OCI-LY7 (cell line): ENCODE measurements at regions not wholly inside any gene's neighbourhood (a gene's known extent, or its start where the extent isn't known, plus 50 kb on each side); places are given as distances from the start of the nearest gene placed in this dataset.

Experiments
- CTCF ChIP-seq: fragments of 200-600 bp; sonication (generic); conservative IDR thresholded peaks from 2 replicates; pipeline ENCODE4 v1.5.1; 2014; ENCODE audit warnings: mild to moderate bottlenecking, antibody characterized with exemption, low read length, moderate library complexity, mixed read lengths
- EZH2phosphoT487 ChIP-seq: fragments of 200-600 bp; sonication (generic); IDR thresholded peaks from 2 replicates; pipeline ENCODE4 v1.6.1; 2018; ENCODE audit warnings: low read depth, borderline replicate concordance, mild to moderate bottlenecking, mixed run types, antibody characterized with exemption, low read length, moderate library complexity, mixed read lengths

- no peak for TF ChIP-seq CTCF
- no peak for TF ChIP-seq EZH2phosphoT487
These were observed 72.0 kb upstream of the SMARCAD1 start for GRCh38 chr4:94135701-94136100.
